ENCODE measurements at regions not wholly inside any gene's neighbourhood (a gene's known extent, or its start where the extent isn't known, plus 50 kb on each side); places are given as distances from the start of the nearest gene placed in this dataset.
"Not testable (repeated sequence)": the region's sequence is repeated elsewhere in the genome, so short reads cannot be mapped to it uniquely, and the experiment has no call there.

DNA sequence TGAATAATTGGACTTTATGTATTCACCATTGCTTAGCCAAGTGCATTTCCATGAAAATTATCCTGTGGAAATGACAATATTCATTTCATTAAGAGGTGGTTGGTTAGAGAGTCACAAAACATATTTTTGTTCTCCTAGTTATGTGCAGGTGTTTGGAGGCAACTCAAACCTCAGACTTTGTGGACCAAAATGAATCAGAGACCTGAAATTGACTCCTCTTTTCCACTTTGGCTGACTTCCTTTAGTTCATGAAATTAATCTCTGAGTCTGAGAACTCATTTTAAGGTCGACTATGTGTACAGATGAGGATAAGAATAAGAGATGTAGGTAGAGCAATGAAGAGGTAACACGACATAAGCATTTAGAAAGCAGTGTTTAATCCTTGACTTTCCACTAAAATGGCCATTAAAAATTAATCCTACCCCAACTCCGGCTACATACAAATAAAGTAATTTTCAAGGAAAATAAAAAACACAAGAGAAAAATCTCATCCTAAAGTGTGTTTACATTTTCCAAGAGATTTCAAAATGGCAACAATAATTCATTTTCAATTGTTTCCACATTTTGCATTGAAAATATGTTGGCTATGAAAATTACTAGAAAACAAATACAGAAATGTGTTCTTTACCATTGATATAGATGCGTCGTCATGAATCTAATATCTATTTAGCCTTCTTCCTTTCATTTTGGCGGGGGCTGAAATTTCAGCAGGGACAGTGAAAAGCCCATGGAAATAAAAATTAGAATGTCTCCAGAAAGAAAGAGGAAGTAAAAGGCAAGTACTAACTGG lies 185.4 kb upstream of the CSNK1A1L start:
- DNase-seq: no peak

GRCh38 chr13:37289212-37289935 lies 183.9 kb upstream of the CSNK1A1L start:
- no peak for DNase-seq

- no peak for DNase-seq
Observed at GRCh38 chr13:37288057-37288720, 182.7 kb upstream of the CSNK1A1L start.

DNA sequence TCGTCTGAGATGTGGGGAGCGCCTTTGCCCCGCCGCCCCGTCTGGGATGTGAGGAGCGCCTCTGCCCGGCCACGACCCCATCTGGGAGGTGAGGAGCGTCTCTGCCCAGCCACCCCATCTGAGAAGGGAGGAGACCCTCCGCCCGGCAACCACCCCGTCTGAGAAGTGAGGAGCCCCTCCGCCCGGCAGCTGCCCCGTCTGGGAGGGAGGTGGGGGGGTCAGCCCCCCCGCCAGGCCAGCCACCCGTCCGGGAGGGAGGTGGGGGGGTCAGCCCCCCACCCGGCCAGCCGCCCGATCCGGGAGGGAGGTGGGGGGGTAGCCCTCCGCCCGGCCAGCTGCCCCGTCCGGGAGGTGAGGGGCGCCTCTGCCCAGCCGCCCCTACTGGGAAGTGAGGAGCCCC lies 174.8 kb upstream of the CSNK1A1L start:
- not testable (repeated sequence) for DNase-seq

DNA sequence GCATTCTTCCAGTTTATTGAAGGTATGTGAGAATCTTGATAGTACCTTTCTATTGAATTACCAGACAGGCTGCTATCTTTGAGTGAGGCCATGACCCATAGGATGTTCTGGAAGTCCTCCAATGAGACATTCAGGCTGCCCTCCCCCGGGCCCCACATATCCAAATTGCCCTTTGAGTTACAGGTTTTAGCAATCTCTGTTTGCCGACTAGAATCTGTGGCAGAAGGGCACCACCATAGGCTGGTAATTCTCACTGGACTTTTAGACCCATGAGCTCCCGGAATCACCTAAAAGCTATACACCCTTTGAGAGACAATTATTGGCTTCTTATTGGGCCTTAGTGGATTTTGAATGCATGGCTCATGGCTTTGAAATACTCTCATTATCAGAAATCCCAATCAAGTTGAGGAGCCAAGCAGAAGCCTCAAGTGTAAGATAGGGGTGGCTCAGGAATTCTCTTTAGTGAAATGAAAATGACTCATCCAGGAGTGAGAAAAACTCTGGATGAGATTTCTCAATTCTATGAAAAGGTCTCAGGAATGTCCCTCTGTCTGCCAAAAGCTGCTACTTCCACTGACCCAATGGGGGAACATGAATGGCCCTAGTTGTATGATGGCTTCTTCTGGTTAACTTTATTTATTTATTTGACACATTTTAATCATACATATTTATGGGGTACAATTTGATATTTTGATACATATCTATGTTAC lies 172.1 kb upstream of the CSNK1A1L start:
- no peak for DNase-seq

DNA sequence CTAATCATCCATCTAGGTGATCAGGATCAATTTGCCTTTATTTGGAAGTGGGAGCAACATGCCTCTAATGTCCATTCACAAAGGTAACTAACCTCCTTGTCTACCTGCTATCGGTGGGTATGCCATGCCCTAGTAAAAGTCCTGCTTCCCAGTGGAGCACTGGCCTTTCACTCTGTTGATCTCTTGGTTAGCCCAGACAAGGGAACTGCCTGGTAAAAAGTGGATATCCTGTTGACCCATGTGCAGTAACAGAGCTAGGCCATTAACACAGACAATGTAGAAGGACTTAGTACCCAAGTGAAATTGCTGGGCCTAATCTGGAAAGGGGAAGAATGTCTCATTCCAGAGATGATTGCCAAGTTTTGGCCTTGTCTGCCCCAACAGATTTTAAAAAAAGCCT lies 171.5 kb upstream of the CSNK1A1L start:
- DNase-seq: no peak

DNA sequence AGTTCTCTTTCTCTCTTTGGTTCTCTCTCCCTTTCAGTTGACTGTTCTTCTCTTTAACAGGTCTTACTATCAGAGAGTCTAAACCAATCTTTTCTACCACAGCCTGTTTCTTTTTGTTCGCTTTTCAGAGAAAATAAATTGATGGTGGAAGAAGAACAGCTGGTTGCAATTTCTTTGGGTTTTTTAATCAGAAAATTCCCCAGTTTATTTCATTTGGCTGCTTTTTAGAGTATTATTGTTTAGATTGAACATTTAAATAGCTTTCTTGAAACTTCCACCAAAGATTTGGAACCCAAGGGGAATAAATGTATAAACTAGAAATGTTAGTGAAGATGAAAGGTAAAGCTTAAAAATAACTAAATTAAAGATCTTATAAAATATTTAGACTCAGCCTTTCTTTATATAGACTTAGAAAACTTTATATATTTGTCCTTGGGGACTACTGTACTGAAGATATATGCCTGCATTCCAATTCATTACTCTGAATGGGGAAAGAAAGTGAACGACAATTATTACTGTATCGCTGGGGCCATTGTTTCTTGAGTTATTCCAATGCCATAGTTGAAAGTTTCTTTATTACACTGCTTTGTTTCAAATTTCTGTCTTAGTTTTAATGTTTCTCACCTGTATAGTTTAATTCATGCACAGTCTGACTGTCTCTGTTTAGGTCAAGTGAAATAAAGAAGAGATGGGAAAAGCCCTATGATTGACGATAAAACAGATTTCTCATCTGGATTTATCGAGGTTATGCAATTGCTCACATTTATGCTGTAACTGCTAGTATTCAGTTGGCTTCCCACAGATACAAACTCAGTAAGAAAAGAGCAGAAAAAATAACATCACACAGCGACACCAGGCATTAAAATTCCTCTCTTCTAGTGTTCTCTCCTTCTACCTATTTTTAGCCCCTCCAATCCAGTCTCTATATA lies 169.4 kb upstream of the CSNK1A1L start:
- no peak for DNase-seq

DNA sequence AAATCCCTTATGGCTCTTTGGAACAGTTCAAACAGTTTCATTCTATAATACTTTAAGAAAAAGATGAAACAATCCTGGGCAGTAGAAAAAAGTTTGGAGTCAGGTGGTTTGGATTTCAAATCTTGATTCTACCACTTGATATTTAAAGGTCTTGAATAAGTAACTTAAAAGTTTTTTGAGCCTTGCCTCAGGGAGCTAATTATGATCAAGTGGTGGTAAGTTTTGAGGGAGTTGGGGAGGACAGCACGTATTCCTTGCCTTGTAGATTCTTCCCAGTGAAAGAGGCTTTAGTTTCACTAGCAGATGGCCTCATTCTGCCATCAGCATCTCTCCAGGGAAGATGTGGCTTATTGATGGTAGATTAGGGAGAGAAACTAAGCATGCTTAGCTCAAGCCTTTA lies 168.4 kb upstream of the CSNK1A1L start:
- no peak for DNase-seq

- no peak for DNase-seq
Observed at GRCh38 chr13:37270226-37271001, 164.9 kb upstream of the CSNK1A1L start.

DNA sequence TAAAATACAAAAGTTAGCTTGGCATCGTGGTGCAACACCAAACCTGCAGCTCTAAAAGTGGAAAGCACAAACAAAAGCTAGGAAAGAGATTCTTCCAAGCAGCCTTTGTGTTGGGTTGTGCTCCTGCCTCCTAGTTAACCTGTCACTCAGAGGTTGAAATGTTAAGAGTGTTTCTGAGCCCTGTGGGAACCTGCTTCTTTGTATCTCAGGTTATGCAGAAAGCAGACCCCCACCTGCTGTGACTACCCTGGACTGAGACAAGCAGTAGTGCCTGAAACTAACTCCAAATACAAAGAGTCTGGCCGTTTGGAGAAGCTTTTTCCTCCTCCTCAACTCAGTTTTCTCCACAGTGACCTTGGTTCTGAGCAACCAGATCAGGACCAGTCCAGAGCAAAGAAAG lies 158.4 kb upstream of the CSNK1A1L start:
- no peak for DNase-seq

DNA sequence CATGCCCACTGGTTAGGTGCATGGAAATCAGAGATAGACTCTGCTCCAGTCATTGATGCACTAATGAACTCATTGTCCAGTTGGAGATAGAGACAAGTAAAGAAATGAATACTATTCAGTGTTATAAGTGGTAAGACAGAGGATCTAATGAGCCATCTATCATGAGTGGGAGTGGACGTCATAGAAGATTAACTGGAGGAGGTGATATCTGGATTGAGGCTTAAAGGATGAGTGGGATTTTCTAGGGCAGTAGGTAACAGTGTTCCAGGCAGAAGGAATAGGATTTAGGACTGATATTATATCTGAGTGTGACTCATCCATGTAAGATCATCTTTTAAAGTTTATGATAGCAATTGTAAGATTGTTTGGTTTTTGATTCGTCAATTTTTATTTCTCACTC lies 152.2 kb upstream of the CSNK1A1L start:
- DNase-seq: no peak

GRCh38 chr13:37257051-37257450 lies 151.6 kb upstream of the CSNK1A1L start:
- no peak for DNase-seq

- no peak for DNase-seq
Observed at GRCh38 chr13:37241786-37242185, 136.3 kb upstream of the CSNK1A1L start.

- no peak for DNase-seq
Observed at GRCh38 chr13:37230346-37230745, 124.9 kb upstream of the CSNK1A1L start.

DNA sequence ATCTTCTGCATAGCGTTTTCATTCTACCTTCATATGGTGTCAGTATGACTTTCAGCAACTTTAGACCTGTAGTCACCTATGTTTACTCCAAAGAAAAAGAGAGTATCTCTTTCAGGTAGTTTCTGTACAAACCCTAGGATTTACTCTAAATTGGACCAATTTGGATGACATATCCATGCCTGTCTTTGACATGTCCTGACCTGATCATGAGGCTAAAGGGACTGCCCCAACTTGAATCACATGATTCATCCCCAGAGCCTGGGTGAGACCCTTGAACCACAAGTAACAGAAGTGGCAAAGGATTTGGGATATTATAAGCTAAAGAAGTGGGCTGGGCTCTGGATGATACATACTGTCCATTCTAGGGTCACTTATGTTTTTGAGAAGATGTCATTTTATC lies 124.5 kb upstream of the CSNK1A1L start:
- no peak for DNase-seq

DNA sequence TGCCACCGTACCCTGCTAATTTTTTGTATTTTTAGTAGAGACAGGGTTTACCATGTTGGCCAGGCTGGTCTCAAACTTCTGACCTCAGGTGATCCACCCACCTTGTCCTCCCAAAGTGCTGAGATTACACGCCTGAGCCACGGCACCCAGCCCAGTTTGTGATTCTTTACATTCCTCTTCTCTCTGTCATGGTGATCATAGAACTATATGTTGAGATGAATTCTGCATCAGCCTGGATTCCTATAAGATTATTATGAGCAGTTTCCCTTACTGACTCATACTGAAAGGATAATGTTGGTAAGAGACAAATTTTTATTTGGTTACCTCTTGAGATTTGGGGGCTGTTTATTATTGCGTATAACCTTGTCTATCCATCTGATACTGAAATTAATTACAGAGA lies 121.5 kb upstream of the CSNK1A1L start:
- no peak for DNase-seq

GRCh38 chr13:37225414-37226070 lies 120.1 kb upstream of the CSNK1A1L start:
- no peak for DNase-seq

DNA sequence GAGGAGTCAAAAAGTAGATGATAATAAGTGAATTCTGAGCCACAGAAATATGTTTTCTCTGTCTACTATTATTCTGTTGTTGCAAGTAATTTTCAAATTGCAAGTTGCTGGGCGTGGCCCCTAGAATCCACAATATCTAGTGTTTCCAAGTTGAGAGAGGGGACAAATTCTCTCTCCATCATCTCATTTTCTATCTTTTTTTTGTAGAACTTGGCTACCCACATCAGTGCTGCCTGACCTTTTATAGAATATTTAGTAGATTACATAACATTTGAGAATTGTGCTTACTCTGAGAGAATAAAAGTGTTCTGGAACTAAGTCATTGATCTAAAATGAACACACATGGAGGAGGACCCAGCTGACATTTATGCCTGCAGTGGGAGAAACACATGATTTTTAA lies 110.9 kb upstream of the CSNK1A1L start:
- no peak for DNase-seq

GRCh38 chr13:37212826-37213225 lies 107.4 kb upstream of the CSNK1A1L start:
- no peak for DNase-seq

GRCh38 chr13:37211487-37211886 lies 106.0 kb upstream of the CSNK1A1L start:
- no peak for DNase-seq

Measured in DMS53 (cell line).